ENCODE measurements at regions not wholly inside any gene's neighbourhood (a gene's known extent, or its start where the extent isn't known, plus 50 kb on each side); places are given as distances from the start of the nearest gene placed in this dataset.

- no peak for TF ChIP-seq CTCF (IDR thresholded peaks at IDR 0.05)
- no peak for TF ChIP-seq POLR2A (IDR thresholded peaks at IDR 0.05)
- no peak for TF ChIP-seq POLR2AphosphoS5 (IDR thresholded peaks at IDR 0.05)
- TF ChIP-seq EP300 (IDR thresholded peaks at IDR 0.05): no peak
These were observed 111.3 kb downstream of the CBLL2 start for GRCh38 chrX:22383988-22384387.

All from sigmoid colon (tissue), 4 donors.